ENCODE measurements at regions not wholly inside any gene's neighbourhood (a gene's known extent, or its start where the extent isn't known, plus 50 kb on each side); places are given as distances from the start of the nearest gene placed in this dataset.

GRCh38 chr6:40162074-40162473 is 227.8 kb upstream of the MOCS1 start:
- DNase-seq: no peak
- Histone ChIP-seq H3F3A (ENCODE audit: insufficient read depth, low read depth) (no peaks in the 10 kb centered on the region), H2AFZ (no peak overlapping the region), H3K4me3 (no peak overlapping the region), H3K9me2 (ENCODE audit: insufficient read depth) (no peaks in the 10 kb centered on the region), H4K20me1 (ENCODE audit: insufficient read depth) (no peaks in the 10 kb centered on the region), H3K4me2 (no peak overlapping the region), H3K4me1 (replicated peaks; ENCODE audit: insufficient read depth) (no peaks in the 10 kb centered on the region), H3K9me3 (ENCODE audit: insufficient read depth, low read depth) (no peaks in the 10 kb centered on the region), H3K27me3 (ENCODE audit: insufficient read depth, low read depth) (peaks cover 38% of the 10 kb centered on the region), H3K36me3 (ENCODE audit: low read depth) (no peaks in the 10 kb centered on the region), H3K79me2 (ENCODE audit: low read depth) (no peaks in the 10 kb centered on the region), H3K27ac (no peak overlapping the region)
- intact Hi-C loops (cut with micrococcal nuclease; ENCODE audit: unreplicated experiment): no loop called here
- no TSS peak for BruUV-seq (replicated peaks)
- POLR2A ChIA-PET (ENCODE audit: unreplicated experiment): no interaction called here
- TF ChIP-seq, protein P1, sequence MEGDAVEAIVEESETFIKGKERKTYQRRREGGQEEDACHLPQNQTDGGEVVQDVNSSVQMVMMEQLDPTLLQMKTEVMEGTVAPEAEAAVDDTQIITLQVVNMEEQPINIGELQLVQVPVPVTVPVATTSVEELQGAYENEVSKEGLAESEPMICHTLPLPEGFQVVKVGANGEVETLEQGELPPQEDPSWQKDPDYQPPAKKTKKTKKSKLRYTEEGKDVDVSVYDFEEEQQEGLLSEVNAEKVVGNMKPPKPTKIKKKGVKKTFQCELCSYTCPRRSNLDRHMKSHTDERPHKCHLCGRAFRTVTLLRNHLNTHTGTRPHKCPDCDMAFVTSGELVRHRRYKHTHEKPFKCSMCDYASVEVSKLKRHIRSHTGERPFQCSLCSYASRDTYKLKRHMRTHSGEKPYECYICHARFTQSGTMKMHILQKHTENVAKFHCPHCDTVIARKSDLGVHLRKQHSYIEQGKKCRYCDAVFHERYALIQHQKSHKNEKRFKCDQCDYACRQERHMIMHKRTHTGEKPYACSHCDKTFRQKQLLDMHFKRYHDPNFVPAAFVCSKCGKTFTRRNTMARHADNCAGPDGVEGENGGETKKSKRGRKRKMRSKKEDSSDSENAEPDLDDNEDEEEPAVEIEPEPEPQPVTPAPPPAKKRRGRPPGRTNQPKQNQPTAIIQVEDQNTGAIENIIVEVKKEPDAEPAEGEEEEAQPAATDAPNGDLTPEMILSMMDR (conservative IDR thresholded peaks at IDR 0.05): no peak
- TF ChIP-seq EZH2 (IDR thresholded peaks at IDR 0.05; ENCODE audit: low read depth): no peak
- CTCF ChIA-PET: no interaction called here

DNA sequence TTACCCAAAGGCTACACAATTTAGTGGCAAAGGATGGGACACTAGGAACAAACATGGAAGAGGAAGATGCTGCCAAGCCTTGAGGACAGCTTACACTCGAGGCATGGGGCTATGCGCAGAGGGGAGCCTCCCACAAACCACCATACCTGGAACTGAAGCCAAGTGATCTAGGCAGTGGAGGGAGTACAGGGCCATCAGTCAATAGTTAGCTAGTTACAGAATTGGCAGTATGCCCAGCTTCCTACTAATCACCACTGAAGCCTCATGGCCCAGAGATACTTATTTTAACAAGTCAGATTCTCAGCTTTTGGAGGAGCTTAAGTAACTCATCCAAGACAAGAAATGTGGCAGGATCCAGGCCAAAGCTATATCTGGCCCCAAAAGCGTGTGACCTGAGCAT is 226.6 kb upstream of the MOCS1 start:
- Histone ChIP-seq H3K4me1 (replicated peaks; ENCODE audit: insufficient read depth) (no peaks in the 10 kb centered on the region), H3K4me2 (no peak overlapping the region), H3K27ac (no peak overlapping the region), H3F3A (ENCODE audit: insufficient read depth, low read depth) (no peaks in the 10 kb centered on the region), H2AFZ (no peak overlapping the region), H3K36me3 (ENCODE audit: low read depth) (no peaks in the 10 kb centered on the region), H3K9me2 (ENCODE audit: insufficient read depth) (no peaks in the 10 kb centered on the region), H4K20me1 (ENCODE audit: insufficient read depth) (no peaks in the 10 kb centered on the region), H3K4me3 (no peak overlapping the region), H3K79me2 (ENCODE audit: low read depth) (no peaks in the 10 kb centered on the region), H3K27me3 (ENCODE audit: insufficient read depth, low read depth) (peaks cover 47% of the 10 kb centered on the region), H3K9me3 (ENCODE audit: insufficient read depth, low read depth) (no peaks in the 10 kb centered on the region)
- TF ChIP-seq EZH2 (IDR thresholded peaks at IDR 0.05; ENCODE audit: low read depth): no peak
- TF ChIP-seq, protein P1 (conservative IDR thresholded peaks at IDR 0.05): no peak
- CTCF ChIA-PET: no interaction called here
- no peak for DNase-seq
- no TSS peak for BruUV-seq (replicated peaks)
- intact Hi-C loops (cut with micrococcal nuclease; ENCODE audit: unreplicated experiment): no loop called here
- POLR2A ChIA-PET (ENCODE audit: unreplicated experiment): no interaction called here

GRCh38 chr6:40159865-40160264 is 225.6 kb upstream of the MOCS1 start:
- intact Hi-C loops (cut with micrococcal nuclease; ENCODE audit: unreplicated experiment): no loop called here
- H3K9me3 ChIP-seq (ENCODE audit: insufficient read depth, low read depth): no peaks in the 10 kb centered on the region
- no peaks in the 10 kb centered on the region for H3K36me3 ChIP-seq (ENCODE audit: low read depth)
- H3K9me2 ChIP-seq (ENCODE audit: insufficient read depth): no peaks in the 10 kb centered on the region
- no peak for DNase-seq
- H3K27ac ChIP-seq: no peak overlapping the region
- TF ChIP-seq, protein P1 (conservative IDR thresholded peaks at IDR 0.05): no peak
- no peak for TF ChIP-seq EZH2 (IDR thresholded peaks at IDR 0.05; ENCODE audit: low read depth)
- BruUV-seq (replicated peaks): no TSS peak
- ChIA-PET CTCF (no interaction called here), POLR2A (ENCODE audit: unreplicated experiment) (no interaction called here)
- H3K27me3 ChIP-seq (ENCODE audit: insufficient read depth, low read depth): peaks cover 39% of the 10 kb centered on the region
- no peaks in the 10 kb centered on the region for H3K79me2 ChIP-seq (ENCODE audit: low read depth)
- no peaks in the 10 kb centered on the region for H4K20me1 ChIP-seq (ENCODE audit: insufficient read depth)
- no peaks in the 10 kb centered on the region for H3F3A ChIP-seq (ENCODE audit: insufficient read depth, low read depth)
- no peak overlapping the region for H3K4me3 ChIP-seq
- H3K4me1 ChIP-seq (replicated peaks; ENCODE audit: insufficient read depth): no peaks in the 10 kb centered on the region
- H3K4me2 ChIP-seq: no peak overlapping the region
- H2AFZ ChIP-seq: no peak overlapping the region
